ENCODE measurements at regions not wholly inside any gene's neighbourhood (a gene's known extent, or its start where the extent isn't known, plus 50 kb on each side); places are given as distances from the start of the nearest gene placed in this dataset.

DNA sequence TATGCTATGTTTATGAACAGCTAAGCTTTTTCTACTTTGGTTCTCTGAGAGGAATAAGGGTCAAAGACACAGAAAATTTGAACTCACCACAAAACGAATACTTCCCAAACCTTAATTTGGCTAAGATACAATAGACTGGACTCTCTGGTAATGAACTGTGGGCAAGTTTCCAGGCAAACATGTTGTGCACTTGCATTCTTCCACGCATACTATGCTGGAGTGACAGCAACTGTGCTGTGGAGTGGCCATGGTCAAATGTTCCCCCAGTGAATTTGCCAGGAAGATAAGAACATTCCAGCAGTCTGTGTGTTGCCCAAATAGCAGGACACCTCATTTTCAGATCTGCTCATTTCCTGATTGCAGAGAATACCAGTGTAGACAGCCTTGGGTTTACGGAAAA, 275.3 kb upstream of the IL12B start:
- TF ChIP-seq, protein P1, sequence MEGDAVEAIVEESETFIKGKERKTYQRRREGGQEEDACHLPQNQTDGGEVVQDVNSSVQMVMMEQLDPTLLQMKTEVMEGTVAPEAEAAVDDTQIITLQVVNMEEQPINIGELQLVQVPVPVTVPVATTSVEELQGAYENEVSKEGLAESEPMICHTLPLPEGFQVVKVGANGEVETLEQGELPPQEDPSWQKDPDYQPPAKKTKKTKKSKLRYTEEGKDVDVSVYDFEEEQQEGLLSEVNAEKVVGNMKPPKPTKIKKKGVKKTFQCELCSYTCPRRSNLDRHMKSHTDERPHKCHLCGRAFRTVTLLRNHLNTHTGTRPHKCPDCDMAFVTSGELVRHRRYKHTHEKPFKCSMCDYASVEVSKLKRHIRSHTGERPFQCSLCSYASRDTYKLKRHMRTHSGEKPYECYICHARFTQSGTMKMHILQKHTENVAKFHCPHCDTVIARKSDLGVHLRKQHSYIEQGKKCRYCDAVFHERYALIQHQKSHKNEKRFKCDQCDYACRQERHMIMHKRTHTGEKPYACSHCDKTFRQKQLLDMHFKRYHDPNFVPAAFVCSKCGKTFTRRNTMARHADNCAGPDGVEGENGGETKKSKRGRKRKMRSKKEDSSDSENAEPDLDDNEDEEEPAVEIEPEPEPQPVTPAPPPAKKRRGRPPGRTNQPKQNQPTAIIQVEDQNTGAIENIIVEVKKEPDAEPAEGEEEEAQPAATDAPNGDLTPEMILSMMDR (IDR thresholded peaks at IDR 0.05; ENCODE audit: low read length, missing control alignments), result no peak
- no peak overlapping the region for H3K4me3 ChIP-seq (replicated peaks; ENCODE audit: low read depth, low read length)
- DNase-seq (ENCODE audit: low read depth), result peak; percentile 76

DNA sequence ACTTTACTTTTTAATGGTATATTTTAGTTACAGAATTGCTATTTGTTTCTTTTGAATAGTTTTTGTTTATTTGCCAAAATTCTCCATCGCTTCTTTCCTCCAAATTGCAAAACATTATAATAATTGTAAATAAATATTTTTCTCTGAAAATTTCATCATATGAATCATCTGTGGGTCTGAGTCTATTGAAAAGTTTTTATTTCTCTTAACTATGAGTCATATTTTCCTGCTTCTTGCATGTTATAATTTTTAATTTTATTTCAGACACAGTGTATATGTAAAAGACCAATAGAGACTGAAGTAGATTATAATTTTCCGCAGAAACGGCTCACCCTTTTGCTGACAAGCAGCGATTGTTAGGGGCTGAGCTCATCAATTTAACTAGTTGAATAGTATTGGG, 279.1 kb upstream of the IL12B start:
- DNase-seq (ENCODE audit: low read depth), result peak; percentile 16
- no peak overlapping the region for H3K4me3 ChIP-seq (replicated peaks; ENCODE audit: low read depth, low read length)
- TF ChIP-seq, protein P1 (IDR thresholded peaks at IDR 0.05; ENCODE audit: low read length, missing control alignments), result no peak

DNA sequence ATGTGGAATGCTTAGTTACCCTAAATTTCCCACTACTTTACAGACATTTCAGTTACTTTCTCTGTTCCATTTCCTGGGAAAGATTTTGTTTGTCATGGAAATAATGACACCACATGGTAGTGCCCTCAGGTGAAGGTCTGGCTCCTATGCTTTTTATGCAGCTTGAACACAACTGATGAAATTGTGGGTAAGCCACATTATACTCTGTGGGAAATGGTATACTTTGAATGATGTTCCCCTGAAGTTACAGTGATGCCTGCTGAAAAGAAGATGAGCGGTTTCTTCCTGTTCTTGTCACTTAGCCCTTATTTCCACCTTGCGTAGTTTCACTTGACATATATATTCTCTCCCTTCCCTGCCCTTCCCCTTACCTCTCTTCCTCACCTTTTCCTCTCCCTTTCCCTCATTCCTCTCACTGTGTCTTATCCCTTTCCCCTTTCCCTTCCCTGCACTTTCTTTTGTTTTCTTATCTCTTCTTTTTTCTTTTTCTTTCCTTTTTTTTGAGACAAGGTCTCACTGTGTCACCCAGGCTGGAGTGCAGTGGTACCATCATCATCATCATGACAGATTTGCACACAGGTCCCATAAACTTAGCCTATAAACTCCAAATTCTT, 280.8 kb upstream of the IL12B start:
- no peak for DNase-seq (ENCODE audit: low read depth)
- TF ChIP-seq, protein P1 (IDR thresholded peaks at IDR 0.05; ENCODE audit: low read length, missing control alignments), result no peak
- no peak overlapping the region for H3K4me3 ChIP-seq (replicated peaks; ENCODE audit: low read depth, low read length)

DNA sequence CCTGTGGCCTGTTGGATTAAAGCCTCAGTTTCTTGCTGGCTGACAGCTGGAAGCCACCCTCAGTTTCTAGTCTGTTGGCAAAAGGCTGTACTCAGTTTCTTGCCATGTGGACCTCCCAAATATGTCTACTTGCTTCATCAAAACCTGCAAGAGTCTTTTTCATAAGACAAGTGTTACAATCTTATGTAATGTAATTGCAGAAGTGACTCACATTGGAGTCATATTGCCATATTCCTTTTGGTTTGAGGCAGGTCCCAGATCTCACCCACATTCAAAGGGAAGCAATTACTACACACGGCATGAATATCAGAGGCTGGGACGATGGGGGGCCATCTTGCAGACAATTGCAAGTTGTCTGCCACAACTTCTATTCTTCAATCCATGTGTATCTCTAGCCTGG, 286.7 kb upstream of the IL12B start:
- H3K4me3 ChIP-seq (replicated peaks; ENCODE audit: low read depth, low read length), result no peak overlapping the region
- TF ChIP-seq, protein P1 (IDR thresholded peaks at IDR 0.05; ENCODE audit: low read length, missing control alignments), result no peak
- DNase-seq (ENCODE audit: low read depth), result peak; percentile 24

DNA sequence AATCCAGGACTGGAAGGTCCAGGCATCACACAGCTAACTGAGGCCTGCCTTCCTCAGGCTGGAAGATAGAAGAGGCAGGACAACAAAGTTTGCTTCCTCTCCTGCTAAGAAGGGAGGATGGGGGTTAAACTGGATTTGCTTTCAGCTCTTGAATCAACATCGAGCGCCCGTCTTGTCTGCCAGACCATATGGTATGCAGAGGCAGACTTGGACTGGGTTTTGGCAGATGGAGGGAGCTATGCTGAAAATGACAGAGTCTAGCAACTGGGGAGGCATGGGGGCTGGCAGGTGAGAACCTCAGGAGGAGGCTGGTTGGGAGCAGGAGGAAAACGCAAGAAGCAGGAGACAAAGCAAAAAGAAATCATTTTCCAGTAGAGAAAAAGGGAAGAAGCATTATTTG, 289.5 kb upstream of the IL12B start:
- H3K4me3 ChIP-seq (replicated peaks; ENCODE audit: low read depth, low read length), result no peak overlapping the region
- no peak for DNase-seq (ENCODE audit: low read depth)
- TF ChIP-seq, protein P1 (IDR thresholded peaks at IDR 0.05; ENCODE audit: low read length, missing control alignments), result no peak

DNA sequence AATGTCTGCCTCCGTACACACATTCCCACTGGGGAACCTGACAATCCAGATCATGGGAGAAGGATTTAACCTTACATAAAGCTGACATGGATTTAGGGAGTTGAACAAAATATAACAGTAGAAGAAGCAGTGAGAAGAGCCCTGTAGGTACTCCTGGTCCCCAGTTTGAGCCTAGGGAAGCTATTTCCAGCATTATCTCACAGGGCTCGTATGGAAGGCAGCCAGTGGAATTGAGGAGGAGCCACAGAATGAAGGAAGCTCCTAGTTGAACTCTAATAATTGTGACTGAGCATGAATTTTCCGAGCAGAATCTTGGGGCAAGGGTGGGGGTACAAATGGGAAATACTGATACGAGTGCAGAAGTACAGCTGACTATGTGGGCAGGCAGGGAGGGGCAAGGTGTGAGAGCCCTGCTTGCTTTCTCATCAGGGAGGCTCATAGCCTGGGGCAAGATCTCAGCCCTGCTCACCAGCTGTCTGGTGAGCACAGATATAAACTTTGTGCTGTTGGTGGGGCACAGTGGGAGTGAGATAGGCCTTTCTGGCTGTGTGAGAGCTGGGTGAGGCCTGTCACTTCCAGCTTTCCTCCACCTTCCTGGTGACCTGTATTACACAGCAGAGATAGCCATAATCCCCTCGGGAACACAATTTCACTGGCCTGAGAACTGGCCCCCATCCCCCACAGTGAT, 290.7 kb upstream of the IL12B start:
- TF ChIP-seq, protein P1 (IDR thresholded peaks at IDR 0.05; ENCODE audit: low read length, missing control alignments), result no peak
- H3K4me3 ChIP-seq (replicated peaks; ENCODE audit: low read depth, low read length), result no peak overlapping the region
- no peak for DNase-seq (ENCODE audit: low read depth)

DNA sequence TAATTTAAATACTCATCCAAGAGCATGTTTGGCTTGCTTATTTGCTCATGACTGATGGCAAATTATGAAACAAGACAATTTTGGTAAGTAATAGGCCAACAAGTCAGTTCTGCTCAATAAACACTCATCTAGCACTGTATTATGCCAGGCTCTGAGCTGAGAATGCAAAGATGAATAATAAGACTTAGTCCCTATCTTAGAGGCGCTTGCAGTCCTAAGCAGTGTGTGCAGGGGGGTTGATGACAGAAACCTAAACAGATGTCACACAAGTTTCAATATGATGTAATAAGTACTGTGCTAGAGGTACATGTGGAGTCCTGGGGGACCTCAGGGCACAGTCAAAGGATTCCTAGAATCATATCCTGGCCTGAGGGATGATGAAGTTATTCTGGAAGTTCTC, 287.6 kb upstream of the ADRA1B start:
- H3K4me3 ChIP-seq (replicated peaks; ENCODE audit: low read depth, low read length), result no peak overlapping the region
- DNase-seq (ENCODE audit: low read depth), result no peak
- TF ChIP-seq, protein P1 (IDR thresholded peaks at IDR 0.05; ENCODE audit: low read length, missing control alignments), result no peak
